DMS114 treated with DMSO at 0.1 percent for 48 hours (cell line): ENCODE measurements at regions not wholly inside any gene's neighbourhood (a gene's known extent, or its start where the extent isn't known, plus 50 kb on each side); places are given as distances from the start of the nearest gene placed in this dataset.
"Not testable (repeated sequence)": the region's sequence is repeated elsewhere in the genome, so short reads cannot be mapped to it uniquely, and the experiment has no call there.

Experiments
- DNase-seq: peaks from one replicate; lab custom pipeline; 2025; ENCODE audit not compliant: unreplicated experiment; lab: John Stamatoyannopoulos, UW

DNA sequence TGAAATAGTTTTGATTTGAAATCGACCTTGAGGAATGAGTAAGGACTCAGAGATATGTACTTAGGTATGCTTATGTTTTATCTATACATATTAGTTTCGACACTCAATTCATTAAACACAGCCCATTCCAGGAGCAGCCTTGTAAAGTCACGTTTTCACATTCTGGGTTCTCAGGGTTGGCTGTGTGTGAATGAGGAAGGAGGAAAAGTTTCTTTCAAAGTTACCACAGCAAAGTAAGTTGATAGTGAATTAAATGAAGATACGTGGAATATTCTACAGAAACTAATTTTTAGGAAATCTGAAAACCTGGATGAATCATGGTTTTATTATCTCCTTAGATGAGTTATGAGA lies 133.5 kb downstream of the C3orf38 start:
- DNase-seq, result no peak

DNA sequence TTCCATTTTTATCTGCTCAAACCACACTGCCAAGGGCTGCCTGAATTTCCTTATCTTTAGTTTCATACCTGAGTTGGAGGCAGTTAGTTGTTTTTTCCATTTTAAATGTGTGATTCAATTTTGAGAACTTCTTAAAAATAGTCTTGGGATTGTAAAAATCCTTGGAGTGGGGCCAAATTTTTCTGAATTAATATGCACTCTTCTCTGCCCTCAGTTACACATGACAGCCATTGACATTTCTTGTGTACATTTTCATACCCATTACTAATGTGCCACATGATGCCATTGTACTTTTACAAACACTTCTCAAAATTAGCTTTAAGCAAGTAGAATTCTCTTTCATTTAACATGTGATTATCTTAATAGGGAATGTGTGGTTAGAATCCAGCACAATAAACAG lies 141.7 kb downstream of the C3orf38 start:
- no peak for DNase-seq

DNA sequence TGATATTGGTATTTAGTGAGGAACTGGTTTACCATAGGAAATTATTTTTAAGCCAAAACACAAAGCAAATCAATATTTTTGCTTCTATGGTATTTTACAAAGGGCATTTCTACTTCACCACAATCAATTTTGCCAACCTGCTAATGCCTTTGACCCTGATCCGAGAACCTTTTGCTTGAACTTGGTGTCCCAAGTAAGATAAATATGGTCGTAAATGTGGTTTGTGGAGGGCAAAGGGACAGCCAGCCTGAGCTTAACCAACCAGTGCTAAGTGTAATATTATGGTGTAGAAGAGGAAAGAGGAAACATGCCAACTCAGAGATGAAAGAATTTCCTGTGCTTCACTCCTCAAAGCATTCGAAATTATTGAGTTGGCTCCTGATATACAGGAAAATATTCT lies 148.4 kb downstream of the C3orf38 start:
- no peak for DNase-seq

DNA sequence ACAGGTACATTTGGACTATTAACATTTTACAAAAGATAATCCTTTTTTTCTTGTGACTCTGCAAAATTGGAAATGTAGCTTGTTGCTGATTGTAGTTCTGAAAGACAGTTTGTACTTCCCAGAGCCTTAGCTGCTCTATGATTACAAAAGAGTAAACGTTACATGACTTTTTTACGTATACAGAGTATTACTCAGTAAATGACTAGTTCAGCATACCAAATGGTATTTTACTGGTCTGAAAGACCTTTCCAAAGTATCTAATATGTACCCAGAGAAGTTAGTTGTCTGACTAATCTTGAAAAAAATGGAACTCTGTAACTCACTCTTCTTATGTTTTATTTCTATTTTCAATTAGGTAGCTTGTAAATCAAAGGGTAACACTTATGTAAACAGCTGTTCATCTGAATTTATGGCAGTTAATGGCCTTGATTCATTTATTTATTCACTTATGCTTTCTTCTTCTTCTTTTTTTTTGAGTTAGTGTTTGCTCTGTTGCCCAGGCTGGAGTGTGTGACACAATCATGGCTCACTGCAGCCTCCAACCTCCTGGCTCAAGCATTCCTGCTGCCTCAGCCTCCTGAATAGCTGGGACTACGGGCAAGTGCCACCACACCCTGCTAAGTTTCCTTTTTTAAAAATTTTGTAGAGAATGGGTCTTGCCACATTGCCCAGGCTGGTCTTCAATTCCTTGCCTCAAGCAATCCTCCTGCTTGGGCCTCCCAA lies 151.7 kb downstream of the C3orf38 start:
- DNase-seq, result no peak

DNA sequence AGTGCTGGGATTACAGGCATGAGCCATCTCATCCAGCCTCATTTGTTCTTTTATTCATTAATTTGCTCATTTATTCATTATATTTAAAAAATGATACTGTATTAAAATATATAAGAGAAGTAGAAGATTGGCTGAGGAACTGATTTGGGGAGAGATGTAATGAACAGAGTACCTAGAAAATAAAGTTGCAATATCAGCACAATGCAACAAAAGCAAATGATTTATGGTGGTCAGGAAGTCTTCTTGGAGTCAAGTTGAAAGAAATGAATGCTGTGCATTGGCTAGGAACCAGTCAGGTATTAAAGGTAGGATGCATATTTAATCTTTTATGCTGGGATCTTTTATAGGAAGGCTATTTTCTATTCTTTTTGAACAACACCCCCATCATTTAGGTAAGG lies 152.2 kb downstream of the C3orf38 start:
- DNase-seq, result no peak

DNA sequence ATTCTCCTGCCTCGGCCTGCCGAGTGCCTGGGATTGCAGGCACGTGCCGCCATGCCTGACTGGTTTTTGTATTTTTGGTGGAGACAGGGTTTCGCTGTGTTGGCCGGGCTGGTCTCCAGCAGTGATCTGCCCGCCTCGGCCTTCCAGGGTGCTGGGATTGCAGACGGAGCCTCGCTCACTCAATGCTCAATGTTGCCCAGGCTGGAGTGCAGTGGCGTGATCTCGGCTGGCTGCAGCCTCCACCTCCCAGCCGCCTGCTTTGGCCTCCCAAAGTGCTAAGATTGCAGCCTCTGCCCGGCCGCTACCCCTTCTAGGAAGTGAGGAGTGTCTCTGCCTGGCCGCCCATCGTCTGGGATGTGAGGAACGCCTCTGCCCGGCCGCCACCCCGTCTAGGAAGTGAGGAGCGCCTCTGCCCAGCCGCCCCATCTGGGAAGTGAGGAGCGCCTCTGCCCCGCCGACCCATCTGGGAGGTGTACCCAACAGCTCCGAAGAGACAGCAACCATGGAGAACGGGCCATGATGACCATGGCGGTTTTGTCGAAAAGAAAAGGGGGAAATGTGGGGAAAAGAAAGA lies 153.7 kb downstream of the C3orf38 start:
- DNase-seq, result not testable (repeated sequence)

DNA sequence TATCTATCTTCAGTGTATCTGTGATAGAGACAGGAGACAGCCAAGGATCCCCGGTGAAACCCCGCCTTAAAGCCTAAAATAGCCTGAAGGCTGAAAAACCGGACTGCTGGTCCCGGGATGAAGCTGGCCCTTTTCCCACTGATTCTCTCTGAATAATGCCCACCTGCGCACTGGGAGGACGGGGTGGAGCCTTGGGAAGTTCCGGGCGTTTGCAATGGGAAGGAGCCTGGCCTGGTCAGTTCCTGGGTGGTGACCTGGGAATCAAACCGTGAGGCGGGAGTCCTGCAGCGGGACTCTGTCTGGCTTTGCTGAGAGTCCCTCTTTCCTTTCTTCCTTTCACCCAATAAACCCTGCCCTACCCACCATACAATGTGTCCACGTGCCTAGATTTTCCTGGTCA lies 157.9 kb downstream of the C3orf38 start:
- DNase-seq, result no peak

DNA sequence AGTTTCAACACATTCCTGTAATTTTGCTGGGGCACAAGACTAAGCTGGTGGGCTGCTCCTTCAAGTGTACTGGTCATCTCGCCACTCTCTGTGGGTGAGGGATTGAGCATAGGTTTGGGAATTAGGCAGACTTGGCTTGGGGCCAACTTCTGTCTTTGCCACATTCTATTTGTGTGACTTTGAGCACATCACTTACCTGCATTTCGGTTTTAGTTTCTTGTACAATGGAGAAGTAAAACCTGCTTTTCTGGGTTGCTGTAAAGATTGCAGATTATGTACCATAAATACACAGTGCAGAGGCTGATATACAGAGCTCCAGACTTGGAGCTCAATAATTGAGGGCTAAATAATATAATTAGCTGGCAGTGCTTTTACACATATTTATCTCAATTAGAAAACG lies 162.1 kb downstream of the C3orf38 start:
- no peak for DNase-seq

DNA sequence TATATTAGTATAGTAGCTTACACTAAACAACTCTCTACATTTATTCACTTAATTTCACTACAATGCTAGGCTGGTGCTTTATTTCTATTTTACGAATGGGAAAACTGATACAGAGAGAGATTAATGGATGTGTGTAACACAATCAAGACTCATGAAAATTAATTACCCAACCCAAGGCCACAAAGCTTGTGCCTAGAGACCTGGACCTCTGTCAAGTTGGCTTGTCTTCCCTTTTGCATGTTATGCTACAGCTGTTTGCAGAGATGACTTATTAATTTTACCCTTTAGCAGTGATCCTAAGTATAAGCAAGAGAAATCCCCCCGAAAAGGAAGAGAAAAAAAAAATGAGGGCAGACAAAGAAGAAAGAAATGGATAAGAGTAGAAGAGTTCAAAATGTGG lies 162.5 kb downstream of the C3orf38 start:
- no peak for DNase-seq

DNA sequence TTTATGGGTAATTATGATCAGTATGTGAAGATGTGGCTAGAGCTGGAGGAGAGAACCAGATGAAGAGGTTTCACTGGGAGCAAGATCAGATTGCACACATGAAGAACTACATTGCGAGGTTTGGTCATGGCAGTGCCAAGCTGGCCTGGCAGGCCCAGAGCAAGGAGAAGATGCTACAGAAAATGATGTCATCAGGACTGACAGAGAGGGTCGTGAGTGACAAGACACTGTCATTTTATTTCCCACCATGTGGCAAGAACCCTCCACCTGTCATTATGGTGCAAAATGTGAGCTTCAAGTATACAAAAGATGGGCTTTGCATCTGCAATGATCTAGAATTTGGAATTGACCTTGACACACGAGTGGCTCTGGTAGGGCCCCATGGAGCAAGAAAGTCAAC lies 168.3 kb downstream of the C3orf38 start:
- DNase-seq, result no peak

DNA sequence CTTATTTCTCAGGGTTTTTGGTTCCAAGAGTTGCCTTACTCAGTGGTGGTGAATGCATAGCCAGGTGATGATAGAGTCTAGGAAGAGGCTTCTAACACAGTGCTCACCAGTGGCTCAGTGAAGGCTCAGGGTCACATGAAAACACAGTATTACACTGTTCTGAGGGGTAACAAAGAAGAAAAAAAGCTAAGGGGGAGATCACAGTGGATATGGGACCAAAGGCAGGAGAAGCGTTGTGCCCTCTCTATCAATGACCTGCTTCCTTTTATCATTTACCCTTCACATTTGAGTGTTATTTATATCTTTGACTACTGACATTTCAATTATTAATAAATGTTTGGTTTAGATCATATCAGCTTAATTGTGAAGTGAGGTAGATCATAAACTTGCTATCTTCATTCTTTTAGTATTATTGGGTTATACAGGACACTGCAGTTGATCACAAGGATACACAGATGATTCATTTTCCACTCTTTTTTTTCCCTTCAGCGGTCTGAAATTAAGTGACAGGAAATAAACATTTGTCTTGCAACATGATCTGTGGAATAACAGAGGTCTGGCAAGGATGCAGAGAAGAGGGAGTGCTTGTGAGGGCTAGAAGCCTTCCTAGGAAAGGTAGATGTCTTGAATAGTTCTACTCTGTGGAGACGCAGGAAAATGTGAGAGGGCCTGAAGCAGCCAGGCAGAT lies 171.7 kb downstream of the C3orf38 start:
- no peak for DNase-seq

DNA sequence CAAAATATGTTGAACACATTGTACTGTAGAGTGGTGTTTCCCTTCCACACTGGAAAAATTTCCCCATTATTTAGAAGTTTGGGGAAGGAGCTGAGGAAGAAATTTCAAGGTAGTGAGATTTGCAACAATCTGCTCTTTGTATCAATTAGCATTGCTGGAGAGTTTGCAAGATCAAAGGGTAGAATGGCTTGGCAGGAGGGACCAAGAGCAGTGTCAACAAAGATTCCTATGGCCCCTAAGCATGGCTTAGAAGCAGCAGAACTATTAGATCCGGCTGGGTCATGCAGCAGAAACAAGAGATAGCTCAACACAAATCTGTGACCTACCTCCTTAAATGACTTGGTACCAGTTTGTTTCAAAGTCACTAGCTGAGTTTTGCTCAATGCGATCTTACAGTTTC lies 175.0 kb downstream of the C3orf38 start:
- no peak for DNase-seq

DNA sequence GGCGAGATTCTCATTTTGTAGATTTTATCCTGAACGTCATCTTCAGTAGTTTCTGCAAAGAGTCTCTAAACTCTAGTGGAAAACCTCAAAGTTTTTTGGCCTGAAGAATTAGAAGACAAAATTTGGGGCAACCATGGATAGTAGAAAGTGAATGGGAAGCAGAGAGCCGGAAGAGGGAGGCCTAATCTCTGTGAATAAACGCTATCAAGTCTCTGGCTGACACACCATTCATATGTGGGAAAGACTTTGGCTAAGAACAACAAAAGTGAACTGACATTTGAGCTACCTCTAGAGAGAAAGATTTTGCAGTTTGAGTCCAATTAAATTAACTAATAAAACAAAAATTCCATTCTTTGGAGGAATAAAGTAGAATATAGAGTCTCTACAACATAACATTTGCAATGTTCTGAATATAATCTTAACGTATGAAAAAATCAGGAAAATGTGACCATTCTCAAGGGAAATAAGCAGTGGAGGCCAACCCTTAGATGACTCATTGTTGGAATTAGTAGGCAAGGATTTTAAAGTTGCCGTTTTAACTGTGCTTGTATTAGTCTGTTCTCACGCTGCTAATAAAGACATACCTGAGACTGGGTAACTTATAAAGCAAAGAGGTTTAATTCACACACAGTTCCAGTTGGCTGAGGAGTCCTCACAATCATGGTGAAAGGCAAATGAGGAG lies 184.6 kb downstream of the C3orf38 start:
- no peak for DNase-seq

DNA sequence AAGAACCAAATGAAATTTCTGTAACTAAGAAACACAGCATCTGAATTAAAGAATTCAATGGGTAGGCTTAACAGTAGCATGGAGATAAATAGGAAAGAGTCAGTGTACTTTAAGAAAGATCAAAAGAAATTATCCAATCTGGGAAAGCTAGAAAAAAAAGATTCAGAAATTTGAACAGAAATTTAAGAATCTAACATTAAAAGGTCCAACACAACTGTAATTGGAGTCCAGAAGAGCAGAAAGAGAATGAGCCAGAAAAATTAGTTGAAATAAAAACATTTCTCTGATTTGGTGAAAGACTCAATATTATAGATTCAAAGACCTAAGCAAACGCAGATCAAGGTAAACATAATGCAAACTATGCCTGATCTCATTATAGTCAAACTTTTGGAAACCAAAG lies 187.1 kb downstream of the C3orf38 start:
- DNase-seq, result no peak

DNA sequence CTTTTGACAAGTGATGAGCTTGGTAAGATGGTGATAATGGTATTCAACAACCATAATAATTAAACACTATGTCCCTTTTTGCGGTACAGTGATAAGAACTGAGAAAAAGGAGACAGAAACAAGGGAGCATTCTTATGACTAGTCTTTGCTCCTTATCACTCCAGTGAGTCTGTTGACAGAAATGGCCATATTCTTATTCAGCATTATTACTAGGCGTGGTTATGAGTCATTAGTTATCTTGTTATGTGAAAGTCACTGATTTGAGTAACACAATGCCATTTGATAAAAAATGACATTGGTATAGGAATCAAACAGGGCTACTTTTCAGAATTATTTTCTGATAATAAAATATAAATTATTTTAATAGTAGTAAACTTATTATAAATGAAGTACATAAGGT lies 193.5 kb downstream of the C3orf38 start:
- DNase-seq, result no peak

DNA sequence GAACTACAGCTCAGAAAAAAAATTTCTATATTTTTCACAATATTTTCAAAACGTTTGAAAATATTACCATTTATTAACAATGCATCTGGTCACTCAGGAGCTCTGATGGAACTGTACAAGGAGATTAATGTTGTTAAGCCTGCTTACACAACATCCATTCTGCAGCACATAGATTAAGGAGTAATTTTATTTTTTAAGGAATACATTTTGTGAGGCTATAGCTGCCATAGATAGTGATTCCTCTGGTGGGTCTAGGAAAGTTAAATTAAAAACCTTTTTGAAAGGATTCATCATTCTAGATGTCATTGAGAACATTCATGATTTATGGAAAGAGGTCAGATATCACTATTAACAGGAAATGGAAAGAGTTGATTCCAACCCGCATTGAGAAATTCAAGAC lies 196.9 kb downstream of the C3orf38 start:
- DNase-seq, result no peak

DNA sequence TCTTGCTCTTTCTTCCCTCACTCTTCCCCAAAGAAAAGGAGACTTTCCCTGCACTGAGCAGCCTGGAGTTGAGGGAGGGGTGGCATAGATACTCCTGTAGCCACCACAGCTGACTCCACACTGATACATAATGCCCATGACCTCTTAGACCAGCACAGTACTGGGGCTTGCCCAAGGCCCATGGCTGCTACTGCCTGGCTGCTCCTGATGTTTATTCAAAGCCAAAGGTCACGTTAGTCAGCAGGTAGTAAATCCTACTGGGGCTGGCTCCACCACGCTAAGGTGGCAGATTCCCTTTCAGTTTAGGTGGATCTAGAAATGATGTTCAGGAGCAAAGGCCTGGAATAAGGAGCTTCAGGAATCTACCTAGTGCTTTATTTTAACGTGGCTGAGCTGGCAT lies 212.7 kb downstream of the C3orf38 start:
- no peak for DNase-seq

DNA sequence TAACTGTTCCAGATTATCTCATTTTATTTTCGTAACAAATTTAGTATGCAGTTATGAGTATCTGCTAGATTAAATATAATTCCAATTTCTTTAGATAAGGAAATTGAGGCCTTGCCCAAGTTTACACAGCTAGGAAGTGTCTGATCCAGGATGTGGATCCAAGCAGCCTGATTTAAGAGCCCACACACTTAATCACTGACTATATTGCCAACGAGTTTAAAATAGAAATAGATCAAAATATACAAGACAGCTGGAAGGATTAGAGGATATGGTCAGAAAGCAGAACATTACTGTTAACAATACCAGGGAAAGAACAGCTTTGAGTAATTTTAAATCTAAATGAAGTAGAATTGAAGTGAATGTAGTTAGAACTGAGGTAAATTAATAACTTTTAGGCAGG lies 215.2 kb downstream of the C3orf38 start:
- no peak for DNase-seq

DNA sequence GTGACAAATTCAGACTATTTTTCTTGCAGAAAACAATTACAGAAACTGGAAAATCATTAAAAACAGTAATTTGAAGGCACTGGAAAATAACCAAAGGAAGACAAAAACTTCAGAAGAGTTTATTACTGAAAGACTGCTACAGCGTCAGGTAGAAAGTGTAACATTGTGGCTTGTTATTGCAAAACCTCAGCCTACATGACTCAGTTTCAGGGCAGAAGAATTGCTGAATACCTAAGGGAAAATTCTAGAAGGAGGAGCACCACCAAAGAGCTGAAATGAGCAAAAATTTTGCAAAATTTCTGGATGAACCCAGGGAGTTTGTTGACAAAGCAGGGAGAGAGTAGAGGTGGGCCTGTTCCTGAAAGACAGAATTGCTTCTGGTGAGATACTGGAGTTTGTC lies 219.6 kb downstream of the C3orf38 start:
- DNase-seq, result no peak

DNA sequence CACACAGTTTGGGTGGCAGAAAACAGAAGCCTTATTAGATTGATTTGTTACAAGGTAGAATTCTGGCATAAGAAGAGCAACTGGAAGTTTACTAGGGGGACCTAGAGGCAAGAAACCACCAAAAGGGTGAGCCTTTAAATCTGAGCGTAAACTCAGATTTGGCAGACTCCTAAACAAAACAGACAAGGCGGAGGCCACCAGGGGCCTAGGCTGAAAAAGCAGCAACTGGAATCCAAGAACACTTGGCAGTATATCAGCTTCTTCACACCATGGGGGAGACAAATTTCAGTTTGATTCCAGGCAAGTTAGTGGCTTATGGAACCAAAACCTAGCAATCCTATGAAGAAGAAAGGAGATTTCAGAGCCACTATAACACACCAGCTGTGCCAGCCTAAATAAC lies 220.0 kb downstream of the C3orf38 start:
- DNase-seq, result no peak

DNA sequence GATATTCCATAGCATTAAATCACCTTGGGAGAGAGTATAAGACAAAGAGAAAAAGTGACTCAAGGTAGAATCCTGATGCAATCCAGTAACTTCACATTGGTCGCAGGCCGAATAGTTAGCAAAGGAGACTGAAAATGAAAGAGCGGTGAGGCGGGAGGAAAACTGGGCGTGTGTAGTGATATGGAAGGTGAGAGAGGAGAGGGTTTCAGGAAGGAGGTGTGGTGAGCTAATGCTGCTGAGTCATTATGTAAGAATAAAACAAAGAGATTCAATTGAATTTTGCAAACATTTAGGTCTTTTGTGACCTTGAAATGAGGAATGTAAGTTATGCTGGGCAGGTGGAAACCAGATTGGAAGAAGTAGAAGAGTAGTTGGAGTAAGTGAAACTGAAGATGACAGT lies 235.3 kb downstream of the C3orf38 start:
- no peak for DNase-seq

DNA sequence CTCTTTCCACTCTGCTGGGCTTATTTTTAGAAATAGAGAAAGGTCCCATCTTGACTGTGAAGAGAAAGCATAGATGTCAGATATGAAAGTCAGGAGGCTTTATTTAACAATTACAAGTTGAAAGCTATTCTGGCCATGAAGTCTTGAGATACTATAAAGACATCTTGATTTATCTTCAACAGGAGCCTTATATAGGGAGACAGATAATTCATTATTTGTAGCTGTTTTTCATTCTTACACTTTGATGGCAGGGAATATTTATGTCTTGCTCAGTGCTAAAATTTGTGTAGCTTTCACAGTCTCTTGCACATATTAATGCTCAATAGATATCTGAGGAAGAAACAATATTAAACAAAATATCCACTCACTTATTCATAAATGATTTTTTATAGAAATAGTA lies 248.8 kb downstream of the C3orf38 start:
- DNase-seq, result no peak
